GM23338 (cell line): ENCODE measurements at regions not wholly inside any gene's neighbourhood (a gene's known extent, or its start where the extent isn't known, plus 50 kb on each side); places are given as distances from the start of the nearest gene placed in this dataset.

Source experiments
- ATAC-seq: fragments of 200-7000 bp; cut with Tn5 transposase; 3 replicates; pipeline ENCODE4 v1.9.1; 2020
- DNase-seq: peaks from one replicate; pipeline ENCODE4 v3.0.0-alpha.2; 2015; ENCODE audit warnings: low spot score
- H2AFZ ChIP-seq: fragments of 200-600 bp; sonication (generic); 2 replicates; pipeline ENCODE4 v1.8.0; 2016; ENCODE audit warnings: antibody characterized with exemption, mild to moderate bottlenecking, moderate library complexity
- H3F3A ChIP-seq: fragments of 200-600 bp; sonication (generic); replicated peaks from 2 replicates; pipeline ENCODE4 v1.8.0; 2017; ENCODE audit warnings: antibody characterized with exemption, mixed run types, low read depth
- H3K27ac ChIP-seq: fragments of 200-600 bp; sonication (generic); 2 replicates; pipeline ENCODE4 v1.6.1; 2016; ENCODE audit warnings: low read depth
- H3K27me3 ChIP-seq: fragments of 200-600 bp; sonication (generic); 2 replicates; pipeline ENCODE4 v1.8.0; 2016; ENCODE audit warnings: mild to moderate bottlenecking, mixed run types, moderate library complexity; ENCODE audit not compliant: insufficient read depth
- H3K36me3 ChIP-seq: fragments of 200-600 bp; sonication (generic); 2 replicates; pipeline ENCODE4 v1.8.0; 2016; ENCODE audit warnings: mild to moderate bottlenecking; ENCODE audit not compliant: insufficient read depth
- H3K4me1 ChIP-seq: fragments of 200-600 bp; sonication (generic); 2 replicates; pipeline ENCODE4 v1.8.0; 2016; ENCODE audit warnings: mild to moderate bottlenecking, moderate library complexity; ENCODE audit not compliant: insufficient read depth
- H3K4me2 ChIP-seq: fragments of 200-600 bp; sonication (generic); 2 replicates; pipeline ENCODE4 v1.7.1; 2017; ENCODE audit warnings: mixed run types
- H3K4me3 ChIP-seq: fragments of 200-600 bp; sonication (generic); 2 replicates; pipeline ENCODE4 v1.6.1; 2016; ENCODE audit warnings: mixed run types
- H3K79me2 ChIP-seq: fragments of 200-600 bp; sonication (generic); replicated peaks from 2 replicates; pipeline ENCODE4 v1.8.0; 2017; ENCODE audit warnings: mild to moderate bottlenecking; ENCODE audit not compliant: insufficient read depth
- H3K9me2 ChIP-seq: fragments of 200-600 bp; sonication (generic); 2 replicates; pipeline ENCODE4 v1.8.0; 2017; ENCODE audit not compliant: insufficient read depth
- H4K20me1 ChIP-seq: fragments of 200-600 bp; sonication (generic); replicated peaks from 2 replicates; pipeline ENCODE4 v1.8.0; 2017; ENCODE audit warnings: mild to moderate bottlenecking; ENCODE audit not compliant: insufficient read depth
- H3K27ac Mint-ChIP-seq: 2 replicates; pipeline ENCODE4 v1.8.0; 2020; ENCODE audit warnings: inconsistent platforms, mild to moderate bottlenecking, moderate library complexity, mixed read lengths
- H3K27me3 Mint-ChIP-seq: 3 replicates; pipeline ENCODE4 v1.8.0; 2022; ENCODE audit warnings: low read depth, mild to moderate bottlenecking, moderate library complexity, mixed read lengths, inconsistent platforms; ENCODE audit not compliant: insufficient read depth, poor library complexity
- H3K36me3 Mint-ChIP-seq: 3 replicates; pipeline ENCODE4 v1.8.0; 2021; ENCODE audit warnings: low read depth, mild to moderate bottlenecking, inconsistent platforms, moderate library complexity, mixed read lengths
- H3K4me1 Mint-ChIP-seq: 3 replicates; pipeline ENCODE4 v1.8.0; 2020; ENCODE audit warnings: mild to moderate bottlenecking, inconsistent platforms, mixed read lengths
- H3K4me3 Mint-ChIP-seq: 3 replicates; pipeline ENCODE4 v1.8.0; 2021; ENCODE audit warnings: moderate library complexity, mild to moderate bottlenecking, inconsistent platforms, mixed read lengths
- H3K9me3 Mint-ChIP-seq: 3 replicates; pipeline ENCODE4 v1.8.0; 2020; ENCODE audit warnings: moderate library complexity, mild to moderate bottlenecking, inconsistent platforms, mixed read lengths
- CREB1 ChIP-seq: fragments of 250-450 bp; sonication (Bioruptor Pico); IDR thresholded peaks from 2 replicates; pipeline ENCODE4 v1.5.0; 2020; ENCODE audit warnings: low read depth, mild to moderate bottlenecking, moderate library complexity
- ETS1 ChIP-seq: IDR thresholded peaks from 2 replicates; pipeline ENCODE4 v1.6.1; 2016; ENCODE audit warnings: antibody characterized with exemption
- EZH2 ChIP-seq: fragments of 200-600 bp; sonication (generic); IDR thresholded peaks from one replicate; pipeline ENCODE4 v1.8.0; 2017; ENCODE audit warnings: antibody characterized with exemption, mild to moderate bottlenecking, low read depth; ENCODE audit not compliant: unreplicated experiment
- EZH2phosphoT487 ChIP-seq: fragments of 200-600 bp; sonication (generic); IDR thresholded peaks from one replicate; pipeline ENCODE4 v1.8.1; 2018; ENCODE audit warnings: antibody characterized with exemption; ENCODE audit not compliant: unreplicated experiment
- JUNB ChIP-seq: IDR thresholded peaks from one replicate; pipeline ENCODE4 v1.6.1; 2016; ENCODE audit warnings: antibody characterized with exemption; ENCODE audit not compliant: unreplicated experiment
- NANOG ChIP-seq: IDR thresholded peaks from 2 replicates; pipeline ENCODE4 v1.6.1; 2016; ENCODE audit warnings: antibody characterized with exemption, borderline replicate concordance
- POLR2AphosphoS5 ChIP-seq: IDR thresholded peaks from 2 replicates; pipeline ENCODE4 v1.6.1; 2016; ENCODE audit warnings: antibody characterized with exemption, low read depth
- STAT1 ChIP-seq: IDR thresholded peaks from one replicate; pipeline ENCODE4 v1.6.1; 2016; ENCODE audit warnings: antibody characterized with exemption; ENCODE audit not compliant: unreplicated experiment
- ZNF114 ChIP-seq: fragments of 250-450 bp; sonication (Bioruptor Pico); IDR thresholded peaks from 2 replicates; pipeline ENCODE4 v1.5.0; 2020; ENCODE audit warnings: mild to moderate bottlenecking, moderate library complexity
- ZNF331 ChIP-seq: fragments of 250-450 bp; sonication (Bioruptor Pico); IDR thresholded peaks from 2 replicates; pipeline ENCODE4 v1.5.0; 2020; ENCODE audit warnings: low read depth, mild to moderate bottlenecking, moderate library complexity
- TF ChIP-seq, protein P1 (sequence below): IDR thresholded peaks from one replicate; pipeline ENCODE4 v1.6.1; 2018; ENCODE audit warnings: antibody characterized with exemption; ENCODE audit not compliant: unreplicated experiment
- TF ChIP-seq, protein P2 (sequence below): fragments of 250-450 bp; sonication (Bioruptor Pico); IDR thresholded peaks from 2 replicates; pipeline ENCODE4 v1.5.0; 2020; ENCODE audit warnings: mild to moderate bottlenecking, moderate library complexity

DNA sequence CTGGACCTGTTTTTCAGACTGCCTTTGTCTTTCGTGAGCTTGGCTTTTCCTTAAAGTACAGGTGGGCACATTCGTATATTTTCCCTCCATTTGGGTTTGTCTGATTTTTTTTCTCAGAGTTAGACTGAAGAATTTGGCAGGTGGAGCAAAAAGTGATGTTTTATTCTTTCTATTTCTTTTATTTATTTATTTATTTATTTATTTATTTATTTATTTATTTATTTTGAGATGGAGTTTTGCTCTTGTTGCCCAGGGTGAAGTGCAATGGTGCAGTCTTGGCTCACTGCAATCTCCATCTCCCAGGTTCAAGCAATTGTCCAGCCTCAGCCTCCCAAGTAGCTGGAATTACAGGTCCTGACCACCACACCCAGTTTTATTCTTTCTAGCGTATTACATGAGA is 1805.1 kb upstream of the WWC1 start:
- Histone ChIP-seq H4K20me1 (no peaks in the 10 kb centered on the region), H3K27ac (no peak overlapping the region), H3F3A (no peaks in the 10 kb centered on the region), H3K4me1 (peaks cover 20% of the 10 kb centered on the region), H3K79me2 (no peaks in the 10 kb centered on the region), H3K27me3 (no peaks in the 10 kb centered on the region), H3K4me2 (no peak overlapping the region), H3K36me3 (no peaks in the 10 kb centered on the region), H3K4me3 (no peak overlapping the region), H3K9me2 (peaks cover 4% of the 10 kb centered on the region; the same call in 1 of the 2 replicates), H2AFZ (no peak overlapping the region)
- no peaks in the 10 kb centered on the region; the same call in 1 of the 3 replicates for H3K9me3 Mint-ChIP-seq
- no peaks in the 10 kb centered on the region; the same call in 2 of the 3 replicates for H3K36me3 Mint-ChIP-seq
- H3K4me1 Mint-ChIP-seq: peaks cover 29% of the 10 kb centered on the region
- no peak for ATAC-seq
- peaks cover 2% of the 10 kb centered on the region for H3K27me3 Mint-ChIP-seq
- TF ChIP-seq CREB1 (CRISPR knock-in tag) (no peak), STAT1 (no peak)
- no peak overlapping the region for H3K4me3 Mint-ChIP-seq
- no peak for DNase-seq
- H3K27ac Mint-ChIP-seq: no peak overlapping the region

GRCh38 chr5:166488560-166488959 is 1802.9 kb upstream of the WWC1 start:
- Histone ChIP-seq H3K27ac (no peak overlapping the region), H3F3A (no peaks in the 10 kb centered on the region), H3K4me3 (no peak overlapping the region), H3K4me1 (peaks cover 20% of the 10 kb centered on the region), H3K36me3 (no peaks in the 10 kb centered on the region), H3K4me2 (no peak overlapping the region), H3K79me2 (no peaks in the 10 kb centered on the region), H4K20me1 (no peaks in the 10 kb centered on the region), H3K27me3 (no peaks in the 10 kb centered on the region), H3K9me2 (no peaks in the 10 kb centered on the region; the same call in 1 of the 2 replicates), H2AFZ (no peak overlapping the region)
- DNase-seq (no peak), ATAC-seq (no peak)
- Mint-ChIP-seq H3K4me3 (no peak overlapping the region), H3K4me1 (peaks cover 29% of the 10 kb centered on the region), H3K27me3 (peaks cover 4% of the 10 kb centered on the region), H3K9me3 (no peaks in the 10 kb centered on the region; the same call in 1 of the 3 replicates), H3K27ac (no peak overlapping the region), H3K36me3 (no peaks in the 10 kb centered on the region; the same call in 2 of the 3 replicates)
- TF ChIP-seq ZNF331 (no peak), ETS1 (no peak), ZNF114 (no peak), JUNB (no peak), CREB1 (CRISPR knock-in tag) (no peak), NANOG (no peak), EZH2 (no peak), POLR2AphosphoS5 (no peak), EZH2phosphoT487 (no peak)
- TF ChIP-seq, protein P1, sequence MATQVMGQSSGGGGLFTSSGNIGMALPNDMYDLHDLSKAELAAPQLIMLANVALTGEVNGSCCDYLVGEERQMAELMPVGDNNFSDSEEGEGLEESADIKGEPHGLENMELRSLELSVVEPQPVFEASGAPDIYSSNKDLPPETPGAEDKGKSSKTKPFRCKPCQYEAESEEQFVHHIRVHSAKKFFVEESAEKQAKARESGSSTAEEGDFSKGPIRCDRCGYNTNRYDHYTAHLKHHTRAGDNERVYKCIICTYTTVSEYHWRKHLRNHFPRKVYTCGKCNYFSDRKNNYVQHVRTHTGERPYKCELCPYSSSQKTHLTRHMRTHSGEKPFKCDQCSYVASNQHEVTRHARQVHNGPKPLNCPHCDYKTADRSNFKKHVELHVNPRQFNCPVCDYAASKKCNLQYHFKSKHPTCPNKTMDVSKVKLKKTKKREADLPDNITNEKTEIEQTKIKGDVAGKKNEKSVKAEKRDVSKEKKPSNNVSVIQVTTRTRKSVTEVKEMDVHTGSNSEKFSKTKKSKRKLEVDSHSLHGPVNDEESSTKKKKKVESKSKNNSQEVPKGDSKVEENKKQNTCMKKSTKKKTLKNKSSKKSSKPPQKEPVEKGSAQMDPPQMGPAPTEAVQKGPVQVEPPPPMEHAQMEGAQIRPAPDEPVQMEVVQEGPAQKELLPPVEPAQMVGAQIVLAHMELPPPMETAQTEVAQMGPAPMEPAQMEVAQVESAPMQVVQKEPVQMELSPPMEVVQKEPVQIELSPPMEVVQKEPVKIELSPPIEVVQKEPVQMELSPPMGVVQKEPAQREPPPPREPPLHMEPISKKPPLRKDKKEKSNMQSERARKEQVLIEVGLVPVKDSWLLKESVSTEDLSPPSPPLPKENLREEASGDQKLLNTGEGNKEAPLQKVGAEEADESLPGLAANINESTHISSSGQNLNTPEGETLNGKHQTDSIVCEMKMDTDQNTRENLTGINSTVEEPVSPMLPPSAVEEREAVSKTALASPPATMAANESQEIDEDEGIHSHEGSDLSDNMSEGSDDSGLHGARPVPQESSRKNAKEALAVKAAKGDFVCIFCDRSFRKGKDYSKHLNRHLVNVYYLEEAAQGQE: no peak
- TF ChIP-seq, protein P2, sequence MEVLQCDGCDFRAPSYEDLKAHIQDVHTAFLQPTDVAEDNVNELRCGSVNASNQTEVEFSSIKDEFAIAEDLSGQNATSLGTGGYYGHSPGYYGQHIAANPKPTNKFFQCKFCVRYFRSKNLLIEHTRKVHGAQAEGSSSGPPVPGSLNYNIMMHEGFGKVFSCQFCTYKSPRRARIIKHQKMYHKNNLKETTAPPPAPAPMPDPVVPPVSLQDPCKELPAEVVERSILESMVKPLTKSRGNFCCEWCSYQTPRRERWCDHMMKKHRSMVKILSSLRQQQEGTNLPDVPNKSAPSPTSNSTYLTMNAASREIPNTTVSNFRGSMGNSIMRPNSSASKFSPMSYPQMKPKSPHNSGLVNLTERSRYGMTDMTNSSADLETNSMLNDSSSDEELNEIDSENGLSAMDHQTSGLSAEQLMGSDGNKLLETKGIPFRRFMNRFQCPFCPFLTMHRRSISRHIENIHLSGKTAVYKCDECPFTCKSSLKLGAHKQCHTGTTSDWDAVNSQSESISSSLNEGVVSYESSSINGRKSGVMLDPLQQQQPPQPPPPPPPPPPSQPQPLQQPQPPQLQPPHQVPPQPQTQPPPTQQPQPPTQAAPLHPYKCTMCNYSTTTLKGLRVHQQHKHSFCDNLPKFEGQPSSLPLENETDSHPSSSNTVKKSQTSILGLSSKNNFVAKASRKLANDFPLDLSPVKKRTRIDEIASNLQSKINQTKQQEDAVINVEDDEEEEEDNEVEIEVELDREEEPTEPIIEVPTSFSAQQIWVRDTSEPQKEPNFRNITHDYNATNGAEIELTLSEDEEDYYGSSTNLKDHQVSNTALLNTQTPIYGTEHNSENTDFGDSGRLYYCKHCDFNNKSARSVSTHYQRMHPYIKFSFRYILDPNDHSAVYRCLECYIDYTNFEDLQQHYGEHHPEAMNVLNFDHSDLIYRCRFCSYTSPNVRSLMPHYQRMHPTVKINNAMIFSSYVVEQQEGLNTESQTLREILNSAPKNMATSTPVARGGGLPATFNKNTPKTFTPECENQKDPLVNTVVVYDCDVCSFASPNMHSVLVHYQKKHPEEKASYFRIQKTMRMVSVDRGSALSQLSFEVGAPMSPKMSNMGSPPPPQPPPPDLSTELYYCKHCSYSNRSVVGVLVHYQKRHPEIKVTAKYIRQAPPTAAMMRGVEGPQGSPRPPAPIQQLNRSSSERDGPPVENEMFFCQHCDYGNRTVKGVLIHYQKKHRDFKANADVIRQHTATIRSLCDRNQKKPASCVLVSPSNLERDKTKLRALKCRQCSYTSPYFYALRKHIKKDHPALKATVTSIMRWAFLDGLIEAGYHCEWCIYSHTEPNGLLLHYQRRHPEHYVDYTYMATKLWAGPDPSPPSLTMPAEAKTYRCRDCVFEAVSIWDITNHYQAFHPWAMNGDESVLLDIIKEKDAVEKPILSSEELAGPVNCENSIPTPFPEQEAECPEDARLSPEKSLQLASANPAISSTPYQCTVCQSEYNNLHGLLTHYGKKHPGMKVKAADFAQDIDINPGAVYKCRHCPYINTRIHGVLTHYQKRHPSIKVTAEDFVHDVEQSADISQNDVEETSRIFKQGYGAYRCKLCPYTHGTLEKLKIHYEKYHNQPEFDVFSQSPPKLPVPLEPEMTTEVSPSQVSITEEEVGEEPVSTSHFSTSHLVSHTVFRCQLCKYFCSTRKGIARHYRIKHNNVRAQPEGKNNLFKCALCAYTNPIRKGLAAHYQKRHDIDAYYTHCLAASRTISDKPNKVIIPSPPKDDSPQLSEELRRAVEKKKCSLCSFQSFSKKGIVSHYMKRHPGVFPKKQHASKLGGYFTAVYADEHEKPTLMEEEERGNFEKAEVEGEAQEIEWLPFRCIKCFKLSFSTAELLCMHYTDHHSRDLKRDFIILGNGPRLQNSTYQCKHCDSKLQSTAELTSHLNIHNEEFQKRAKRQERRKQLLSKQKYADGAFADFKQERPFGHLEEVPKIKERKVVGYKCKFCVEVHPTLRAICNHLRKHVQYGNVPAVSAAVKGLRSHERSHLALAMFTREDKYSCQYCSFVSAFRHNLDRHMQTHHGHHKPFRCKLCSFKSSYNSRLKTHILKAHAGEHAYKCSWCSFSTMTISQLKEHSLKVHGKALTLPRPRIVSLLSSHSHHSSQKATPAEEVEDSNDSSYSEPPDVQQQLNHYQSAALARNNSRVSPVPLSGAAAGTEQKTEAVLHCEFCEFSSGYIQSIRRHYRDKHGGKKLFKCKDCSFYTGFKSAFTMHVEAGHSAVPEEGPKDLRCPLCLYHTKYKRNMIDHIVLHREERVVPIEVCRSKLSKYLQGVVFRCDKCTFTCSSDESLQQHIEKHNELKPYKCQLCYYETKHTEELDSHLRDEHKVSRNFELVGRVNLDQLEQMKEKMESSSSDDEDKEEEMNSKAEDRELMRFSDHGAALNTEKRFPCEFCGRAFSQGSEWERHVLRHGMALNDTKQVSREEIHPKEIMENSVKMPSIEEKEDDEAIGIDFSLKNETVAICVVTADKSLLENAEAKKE: no peak
